Endothelial cell of umbilical vein (primary cell): ENCODE measurements at regions not wholly inside any gene's neighbourhood (a gene's known extent, or its start where the extent isn't known, plus 50 kb on each side); places are given as distances from the start of the nearest gene placed in this dataset.

ENCODE experiments used
- BruUV-seq: library from RNA; stranded (reverse); fragments of 400-500 nt; replicated peaks from 2 replicates; lab custom pipeline; 2021; lab: Mats Ljungman, UMichigan
- CTCF ChIA-PET: fragments of 300-600, 350-600 bp; sonication (Branson Sonifier 250); formaldehyde crosslinking; loops from one replicate; lab custom pipeline; 2021; ENCODE audit warnings: antibody characterized with exemption, inconsistent platforms; lab: Charles Lee
- POLR2A ChIA-PET: fragments of 300-600, 350-600 bp; sonication (Branson Sonifier 250); formaldehyde crosslinking; loops from one replicate; lab custom pipeline; 2021; ENCODE audit warnings: antibody characterized with exemption, inconsistent platforms; lab: Charles Lee
- DNase-seq: peaks from one replicate; pipeline ENCODE4 v3.0.0-alpha.2; 2011; ENCODE audit warnings: low read depth, low spot score
- FAIRE-seq: peaks from 2 replicates; lab custom pipeline; 2011; peaks lifted over from hg19 to GRCh38; lab: Jason Lieb, UNC
- H2AFZ ChIP-seq: 2 replicates; pipeline ENCODE4 v1.6.0; 2012; ENCODE audit warnings: low read depth, low read length, control low read depth, inconsistent platforms
- H3K27ac ChIP-seq: 2 replicates; pipeline ENCODE4 v1.5.1; 2011; ENCODE audit warnings: low read depth, mild to moderate bottlenecking, control low read depth, low read length, moderate library complexity; ENCODE audit not compliant: insufficient read depth
- H3K27me3 ChIP-seq, 2 experiments: 2 replicates each; pipeline versions ENCODE4 v1.6.0 to v1.6.1; 2011; ENCODE audit warnings: low read length in 2 of 2, mixed read lengths in 1 of 2; ENCODE audit not compliant: control insufficient read depth in 2 of 2, insufficient read depth in 2 of 2
- H3K36me3 ChIP-seq, 2 experiments: 2 replicates in 1 of 2; 3 replicates in 1 of 2; pipeline ENCODE4 v1.5.1; 2011; ENCODE audit warnings: low read length in 2 of 2, mild to moderate bottlenecking in 1 of 2, moderate library complexity in 1 of 2; ENCODE audit not compliant: control insufficient read depth in 2 of 2, insufficient read depth in 2 of 2; ENCODE audit errors: extremely low read depth in 1 of 2
- H3K4me1 ChIP-seq: 3 replicates; pipeline ENCODE4 v1.5.1; 2011; ENCODE audit warnings: mild to moderate bottlenecking, low read length; ENCODE audit not compliant: control insufficient read depth, insufficient read depth; ENCODE audit errors: extremely low read depth
- H3K4me2 ChIP-seq: 2 replicates; pipeline ENCODE4 v1.6.1; 2011; ENCODE audit warnings: low read length, control low read depth, mixed read lengths; ENCODE audit not compliant: insufficient read depth
- H3K4me3 ChIP-seq, 3 experiments: fragments of 200-600 bp in 1 of 3; sonication (generic), shearing (Covaris generic) in 1 of 3; replicated peaks in 1 of 3; 2 replicates each; pipeline ENCODE4 v1.5.1; 2011 to 2016; ENCODE audit warnings: control low read depth in 3 of 3, low read length in 3 of 3, mild to moderate bottlenecking in 2 of 3, inconsistent platforms in 1 of 3, low read depth in 1 of 3, moderate library complexity in 1 of 3; ENCODE audit not compliant: insufficient read depth in 1 of 3
- H3K79me2 ChIP-seq: 2 replicates; pipeline ENCODE4 v1.6.0; 2012; ENCODE audit warnings: low read length, inconsistent platforms; ENCODE audit not compliant: control insufficient read depth, insufficient read depth
- H3K9ac ChIP-seq: replicated peaks from 2 replicates; pipeline ENCODE3; 2011; ENCODE audit warnings: low read length, control low read depth; ENCODE audit not compliant: insufficient read depth; ENCODE audit errors: extremely low read depth
- H3K9me1 ChIP-seq: replicated peaks from 3 replicates; pipeline ENCODE4 v1.6.0; 2011; ENCODE audit warnings: mild to moderate bottlenecking, low read length; ENCODE audit not compliant: control insufficient read depth, insufficient read depth; ENCODE audit errors: extremely low read depth
- H3K9me3 ChIP-seq: replicated peaks from 2 replicates; pipeline ENCODE4 v1.5.1; 2012; ENCODE audit warnings: low read length, inconsistent platforms; ENCODE audit not compliant: control insufficient read depth, insufficient read depth
- H4K20me1 ChIP-seq: replicated peaks from 2 replicates; pipeline ENCODE3; 2011; ENCODE audit warnings: mild to moderate bottlenecking, low read length; ENCODE audit not compliant: control insufficient read depth, insufficient read depth; ENCODE audit errors: extremely low read depth
- CTCF ChIP-seq, 2 donors: IDR thresholded peaks; 1 replicate in 1 of 2; 2 replicates in 1 of 2; pipeline ENCODE4 v1.5.1; 2011; ENCODE audit warnings: low read length in 2 of 2, mild to moderate bottlenecking in 2 of 2, moderate library complexity in 2 of 2, control low read depth in 1 of 2, inconsistent platforms in 1 of 2, low read depth in 1 of 2; ENCODE audit not compliant: insufficient read depth in 1 of 2; ENCODE audit errors: extremely low read depth in 1 of 2
- EZH2 ChIP-seq: IDR thresholded peaks from 2 replicates; pipeline ENCODE4 v1.6.1; 2012; ENCODE audit warnings: borderline replicate concordance, low read depth, mild to moderate bottlenecking, moderate library complexity, low read length, inconsistent platforms; ENCODE audit not compliant: severe bottlenecking
- POLR2A ChIP-seq: IDR thresholded peaks from 2 replicates; pipeline ENCODE4 v1.6.1; 2012; ENCODE audit warnings: low read depth, mild to moderate bottlenecking, control low read depth, low read length
- POLR2AphosphoS5 ChIP-seq: IDR thresholded peaks from 2 replicates; pipeline ENCODE4 v1.6.1; 2012; ENCODE audit warnings: low read depth, mild to moderate bottlenecking, control low read depth, low read length, moderate library complexity; ENCODE audit not compliant: insufficient read depth
- dilution Hi-C: fragments of 300-500 bp; cut with MboI; formaldehyde crosslinking; loops from one replicate; pipeline ENCODE4 v1.15.0; 2019; ENCODE audit warnings: low sequenced_read_pairs; ENCODE audit not compliant: extremely low pct_ligation_motif_present
- intact Hi-C: fragments of 100-400 bp; cut with micrococcal nuclease; formaldehyde crosslinking; loops from one replicate; pipeline ENCODE4 v1.10.0; 2022

DNA sequence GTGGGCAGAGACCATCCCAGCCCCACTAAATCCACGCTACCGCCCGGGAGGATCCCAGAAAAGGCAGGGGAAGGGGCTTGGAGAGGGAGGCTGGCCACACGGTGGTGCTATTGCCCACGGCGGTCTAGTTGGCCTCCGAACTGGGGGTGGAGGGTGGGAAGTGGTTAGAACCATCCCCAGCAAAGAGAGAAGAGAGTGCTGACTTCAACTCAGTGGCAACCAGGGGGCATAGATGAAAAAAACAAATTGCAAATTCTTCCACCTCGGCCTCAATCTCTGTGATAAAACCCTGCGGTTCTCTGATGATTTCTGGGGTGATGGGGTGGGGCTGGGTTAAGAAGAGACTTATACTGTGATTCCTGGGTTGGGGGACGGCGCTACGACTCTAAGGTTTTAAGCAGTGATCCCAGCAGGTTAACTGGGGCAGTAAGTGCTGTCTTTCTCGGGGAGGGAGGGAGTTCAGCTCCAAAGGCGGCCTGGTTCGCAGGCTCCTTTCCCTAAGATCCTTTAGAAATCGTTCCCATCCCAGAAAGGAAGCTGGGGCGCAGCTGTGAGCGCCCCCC lies 154.5 kb upstream of the LYZL2 start:
- intact Hi-C loops: loop anchor here (1.0 to 2.0 kb wide), 17 partner anchors 28 to 1024 kb away; partner anchors contain the start of gene ZNF438

More for the DNA sequence above, 154.5 kb upstream of the LYZL2 start:
- ChIA-PET CTCF (interaction anchor here (0.6 to 5.6 kb wide), 47 partner anchors 10 to 1024 kb away, joined by 3 to 44 read pairs (median 4); partner anchors contain the start of gene ZNF438), POLR2A (interaction anchor here (0.9 to 1.8 kb wide), 6 partner anchors 28 to 248 kb away, joined by 3 to 10 read pairs (median 4); partner anchors contain the start of gene ZNF438)
- dilution Hi-C loops: no loop called here
- no peaks in the 10 kb centered on the region for H4K20me1 ChIP-seq
- H3K4me2 ChIP-seq: peak overlapping the region; percentile 46
- TF ChIP-seq CTCF (IDR thresholded peaks at IDR 0.05; ENCODE audit: extremely low read depth in 1 of 2, insufficient read depth in 1 of 2, low read depth in 1 of 2, low read length in 2 of 2) (peak; percentile 92), EZH2 (no peak), POLR2A (peak; percentile 56), POLR2AphosphoS5 (peak; percentile 60)
- H3K36me3 ChIP-seq: no peaks in the 10 kb centered on the region
- peak overlapping the region; percentile 92 for H3K27ac ChIP-seq
- no peaks in the 10 kb centered on the region for H3K9me1 ChIP-seq
- no TSS peak for BruUV-seq
- H3K4me3 ChIP-seq: no peak overlapping the region
- peak; percentile 94 for FAIRE-seq
- H2AFZ ChIP-seq: peak overlapping the region; percentile 76
- H3K4me1 ChIP-seq: peaks cover 40% of the 10 kb centered on the region
- H3K9me3 ChIP-seq: no peaks in the 10 kb centered on the region
- H3K79me2 ChIP-seq: no peaks in the 10 kb centered on the region
- H3K27me3 ChIP-seq: no peaks in the 10 kb centered on the region
- peak; percentile 89 for DNase-seq
- peak overlapping the region; percentile 77 for H3K9ac ChIP-seq
